ENCODE measurements at regions not wholly inside any gene's neighbourhood (a gene's known extent, or its start where the extent isn't known, plus 50 kb on each side); places are given as distances from the start of the nearest gene placed in this dataset.

GRCh38 chr18:32595832-32596231 lies 125.2 kb upstream of the GAREM1 start:
- TF ChIP-seq POLR2A (IDR thresholded peaks at IDR 0.05) (no peak), CTCF (IDR thresholded peaks at IDR 0.05) (no peak)
- DNase-seq: no peak
- WGBS, 4 donors: 71 to 84% (median 77%) methylated on average over 3 of the region's 3 CpGs
- no peaks in the 10 kb centered on the region for H3K4me1 ChIP-seq (replicated peaks in 1 of 2)
- no peaks in the 10 kb centered on the region for H3K9me3 ChIP-seq (replicated peaks in 1 of 3)
- H3K27ac ChIP-seq: no peak overlapping the region
- H3K27me3 ChIP-seq: no peaks in the 10 kb centered on the region
- H3K36me3 ChIP-seq (replicated peaks in 1 of 2): no peaks in the 10 kb centered on the region
- intact Hi-C loops (cut with DNase I): no loop called here
- H3K4me3 ChIP-seq: no peak overlapping the region

GRCh38 chr18:32588191-32588590 lies 117.5 kb upstream of the GAREM1 start:
- TF ChIP-seq CTCF (IDR thresholded peaks at IDR 0.05) (no peak), POLR2A (IDR thresholded peaks at IDR 0.05) (no peak)
- Histone ChIP-seq H3K4me3 (no peak overlapping the region), H3K9me3 (replicated peaks in 1 of 3) (no peaks in the 10 kb centered on the region), H3K27ac (no peak overlapping the region), H3K4me1 (replicated peaks in 1 of 2) (no peaks in the 10 kb centered on the region), H3K27me3 (no peaks in the 10 kb centered on the region), H3K36me3 (replicated peaks in 1 of 2) (no peaks in the 10 kb centered on the region)
- intact Hi-C loops (cut with DNase I): no loop called here
- 79 to 90% (median 83%) methylated on average over 5 of the region's 5 CpGs for WGBS, 4 donors
- no peak for DNase-seq

- Histone ChIP-seq H3K36me3 (replicated peaks in 1 of 2) (no peaks in the 10 kb centered on the region), H3K27ac (no peak overlapping the region), H3K4me1 (replicated peaks in 1 of 2) (no peaks in the 10 kb centered on the region), H3K9me3 (replicated peaks in 1 of 3) (no peaks in the 10 kb centered on the region), H3K4me3 (no peak overlapping the region), H3K27me3 (no peaks in the 10 kb centered on the region)
- TF ChIP-seq CTCF (IDR thresholded peaks at IDR 0.05): no peak
- TF ChIP-seq POLR2A (IDR thresholded peaks at IDR 0.05): no peak
- intact Hi-C loops (cut with DNase I): no loop called here
- no peak for DNase-seq
- 82 to 97% (median 90%) methylated on average over 1 of the region's 1 CpG for WGBS, 4 donors
Observed at GRCh38 chr18:32583431-32583830, 112.7 kb upstream of the GAREM1 start.

DNA sequence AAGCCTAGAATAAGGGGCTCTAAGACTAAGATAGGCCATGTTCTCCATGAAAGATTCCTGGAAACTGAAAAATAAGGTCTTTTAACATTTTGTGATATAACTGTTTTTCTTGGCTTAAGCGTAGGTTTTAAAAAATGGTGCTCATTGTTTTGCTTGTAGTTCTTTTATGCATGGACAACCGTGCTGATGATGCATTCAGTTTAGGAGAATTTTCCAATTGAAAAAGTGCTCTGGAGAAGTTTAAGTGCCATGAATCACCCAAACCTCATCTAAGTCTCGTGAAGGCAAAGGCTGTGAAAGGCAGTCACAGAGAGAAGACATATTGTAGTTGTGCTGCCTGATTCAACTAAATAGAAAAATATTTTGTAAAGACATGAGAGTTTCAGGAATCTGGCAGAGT lies 111.8 kb upstream of the GAREM1 start:
- H3K4me1 ChIP-seq (replicated peaks in 1 of 2): no peaks in the 10 kb centered on the region
- no peak overlapping the region for H3K27ac ChIP-seq
- DNase-seq: no peak
- H3K36me3 ChIP-seq (replicated peaks in 1 of 2): no peaks in the 10 kb centered on the region
- intact Hi-C loops (cut with DNase I): no loop called here
- TF ChIP-seq CTCF (IDR thresholded peaks at IDR 0.05) (no peak), POLR2A (IDR thresholded peaks at IDR 0.05) (no peak)
- 59 to 67% (median 61%) methylated on average over 3 of the region's 3 CpGs for WGBS, 4 donors
- no peaks in the 10 kb centered on the region for H3K27me3 ChIP-seq
- no peak overlapping the region for H3K4me3 ChIP-seq
- H3K9me3 ChIP-seq (replicated peaks in 1 of 3): no peaks in the 10 kb centered on the region

Data from adrenal gland (tissue), 9 donors.